ENCODE measurements at regions not wholly inside any gene's neighbourhood (a gene's known extent, or its start where the extent isn't known, plus 50 kb on each side); places are given as distances from the start of the nearest gene placed in this dataset.

DNA sequence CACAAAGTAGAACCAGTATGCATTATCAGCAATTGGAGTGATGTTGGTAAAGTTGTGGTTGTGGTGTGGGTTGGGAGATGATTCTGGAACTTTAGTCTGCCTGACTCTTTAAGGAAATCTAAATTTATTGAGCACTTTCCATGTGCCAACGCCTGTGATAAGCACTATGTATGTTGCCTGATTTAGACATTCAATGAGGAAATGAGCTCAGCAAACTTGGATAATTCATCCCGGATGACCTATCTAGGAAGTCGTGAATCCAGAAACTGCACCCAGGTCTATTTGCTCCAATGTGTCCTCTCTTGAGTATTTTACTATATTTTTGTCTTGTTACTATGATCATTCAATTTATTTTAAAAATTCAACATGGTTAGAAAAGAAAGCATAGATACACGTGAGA lies 400.8 kb upstream of the MMADHC start:
- no peak for DNase-seq

DNA sequence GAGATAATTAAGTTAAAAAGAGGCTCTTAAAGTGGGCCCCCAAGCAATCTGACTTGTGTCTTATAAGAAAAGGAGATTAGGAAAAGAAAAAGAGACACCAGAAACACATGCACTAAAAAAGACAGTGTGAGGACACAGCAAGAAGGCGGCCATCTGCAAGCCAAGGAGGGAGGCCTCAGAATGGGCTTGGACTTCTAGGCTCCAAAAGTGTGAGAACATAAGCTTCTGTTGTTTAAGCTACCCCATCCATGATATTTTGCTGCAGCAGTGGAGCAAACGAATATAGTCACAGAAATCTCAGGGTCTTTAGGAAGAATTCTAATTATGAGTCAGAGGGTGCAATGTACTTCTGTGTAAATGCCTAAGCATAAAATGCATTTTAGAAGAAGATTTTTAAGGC lies 399.3 kb upstream of the MMADHC start:
- no peak for DNase-seq

DNA sequence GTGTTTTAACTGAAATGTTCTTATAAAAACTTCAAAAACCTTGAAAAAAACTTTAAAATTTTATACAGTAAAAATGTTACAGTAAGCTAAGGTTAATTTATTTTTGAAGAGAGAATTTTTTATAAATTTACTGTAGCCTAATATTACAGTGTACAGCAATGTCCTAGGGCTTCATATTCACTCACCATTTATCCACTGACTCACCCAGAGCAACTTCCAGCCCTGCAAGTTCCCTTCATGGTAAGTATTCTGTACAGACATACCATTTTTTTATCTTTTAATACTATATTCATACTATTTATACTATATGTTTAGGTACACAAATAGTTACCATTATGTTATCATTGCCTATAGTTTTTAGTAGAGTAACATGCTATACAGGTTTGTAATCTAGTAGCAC lies 396.7 kb upstream of the MMADHC start:
- no peak for DNase-seq

DNA sequence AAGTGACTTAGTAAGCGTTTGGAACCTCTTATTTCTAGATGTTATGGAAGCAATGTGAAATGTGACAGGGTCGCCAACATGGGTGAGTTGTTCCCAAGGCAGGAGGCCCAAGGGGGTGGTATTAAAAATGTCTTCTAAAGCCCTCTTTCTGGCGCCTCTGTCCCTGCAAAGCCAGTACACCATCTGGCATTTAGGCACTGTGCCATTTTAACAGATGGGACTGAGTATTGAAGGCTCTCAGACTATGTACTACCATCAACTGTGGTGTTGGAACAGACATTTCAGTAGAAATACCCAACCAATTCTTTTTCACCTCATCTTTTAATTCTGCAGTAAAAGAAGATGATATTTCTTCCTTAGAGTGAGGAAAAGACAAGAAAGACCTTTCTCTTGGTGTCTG lies 384.5 kb upstream of the MMADHC start:
- no peak for DNase-seq

DNA sequence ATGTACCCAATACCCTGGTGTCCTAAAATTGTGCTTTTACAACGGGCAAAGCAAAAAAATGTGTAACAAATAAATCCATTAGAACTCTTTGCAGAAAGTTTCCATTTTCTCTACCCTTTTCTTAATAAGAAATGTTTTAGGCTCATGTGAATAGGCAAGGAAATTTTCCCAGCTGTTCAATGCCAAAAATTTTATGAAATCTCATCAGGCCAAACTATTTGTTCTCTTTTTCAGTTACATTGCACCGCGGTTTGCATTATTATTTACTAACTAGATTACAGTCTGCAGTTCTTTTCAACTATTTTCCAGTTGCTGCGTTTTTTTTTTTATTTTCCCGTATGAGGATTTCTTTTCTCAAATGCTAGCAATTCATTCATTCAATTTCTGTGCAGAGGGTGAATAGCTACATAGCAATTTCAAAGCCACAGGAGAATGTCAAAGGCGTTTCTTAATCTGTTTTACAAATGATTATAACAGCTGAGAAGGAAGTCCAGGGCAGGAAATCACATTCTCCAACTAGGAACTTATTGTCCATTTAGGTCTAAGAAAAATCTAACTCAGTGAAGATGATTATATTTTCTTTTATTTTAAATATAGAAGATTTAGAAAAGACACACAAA lies 367.5 kb upstream of the MMADHC start:
- no peak for DNase-seq

DNA sequence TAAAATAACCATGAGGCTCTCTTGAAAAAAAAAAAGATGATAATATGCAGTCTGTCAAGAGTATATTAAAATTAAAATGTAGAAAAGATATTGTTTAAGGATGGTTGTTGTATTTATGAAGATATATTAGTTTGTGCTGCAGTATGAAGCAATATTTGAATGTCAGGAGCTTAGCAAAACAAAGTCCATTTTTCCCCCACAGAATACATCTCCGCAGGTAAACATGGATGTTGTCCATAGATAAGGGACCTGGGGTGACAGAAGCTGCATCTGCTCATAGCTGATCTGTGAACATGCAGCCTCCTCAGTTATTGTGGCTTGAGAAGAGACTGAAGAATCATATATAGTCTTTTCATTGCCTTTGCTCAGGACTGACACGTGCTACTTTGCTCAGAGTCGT lies 366.1 kb upstream of the MMADHC start:
- DNase-seq: peak; percentile 2

DNA sequence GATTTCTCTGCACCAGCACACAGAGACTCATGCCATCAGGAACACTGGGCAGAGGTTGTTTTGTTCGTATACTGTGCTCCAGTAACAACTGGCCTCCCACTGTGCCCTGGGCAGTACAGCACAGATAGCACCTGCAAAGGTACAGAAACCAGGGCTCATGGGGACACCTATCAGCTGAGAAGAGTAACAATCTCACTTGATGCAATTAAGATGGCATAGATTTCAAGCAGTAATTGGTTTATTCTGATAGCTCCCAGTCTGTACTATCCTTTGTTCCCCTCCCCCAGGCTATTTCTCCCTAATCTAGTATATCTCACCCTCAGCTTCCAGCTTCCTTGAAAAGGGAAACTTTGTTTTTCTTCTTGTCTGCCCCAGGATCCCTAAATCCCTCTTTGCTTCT lies 343.9 kb upstream of the MMADHC start:
- no peak for DNase-seq

DNA sequence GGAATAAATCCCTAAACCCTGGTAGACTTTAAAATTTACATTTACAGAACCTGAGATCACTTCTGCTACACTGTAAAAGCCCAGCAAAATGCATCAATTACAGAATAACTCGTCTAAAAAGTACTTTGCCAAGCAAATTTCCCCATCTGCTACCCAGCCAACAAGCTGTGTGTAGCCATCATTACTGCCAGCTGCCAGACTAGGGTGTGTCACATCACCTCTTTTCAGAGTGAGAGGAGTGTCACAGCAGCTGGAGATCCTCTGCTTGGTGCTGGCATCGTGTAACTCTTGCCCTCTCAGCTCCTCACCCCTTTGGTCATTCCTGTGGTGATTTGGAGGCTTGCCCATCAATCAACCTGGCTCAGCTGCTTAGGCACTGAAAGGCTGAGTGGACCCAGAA lies 340.4 kb upstream of the MMADHC start:
- DNase-seq: no peak

DNA sequence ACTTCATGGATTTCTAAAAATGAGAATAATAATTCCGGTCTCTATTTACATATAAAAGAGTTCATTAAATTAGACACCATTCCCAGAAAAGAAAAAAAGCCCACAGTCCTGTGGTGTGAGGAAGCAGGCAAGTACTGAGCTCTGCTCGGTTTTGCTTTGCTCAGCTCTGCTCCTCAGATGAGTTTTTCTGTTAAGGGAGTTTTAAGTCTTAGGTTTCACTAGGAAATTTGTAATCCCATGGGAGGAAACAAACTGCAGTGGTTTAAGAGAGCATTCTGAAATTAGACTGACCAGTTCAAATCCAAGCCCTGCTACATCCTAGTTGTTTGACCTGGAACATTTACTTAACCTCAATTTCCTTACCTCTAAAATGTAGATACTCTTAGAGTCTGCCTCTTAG lies 338.6 kb upstream of the MMADHC start:
- DNase-seq: no peak

DNA sequence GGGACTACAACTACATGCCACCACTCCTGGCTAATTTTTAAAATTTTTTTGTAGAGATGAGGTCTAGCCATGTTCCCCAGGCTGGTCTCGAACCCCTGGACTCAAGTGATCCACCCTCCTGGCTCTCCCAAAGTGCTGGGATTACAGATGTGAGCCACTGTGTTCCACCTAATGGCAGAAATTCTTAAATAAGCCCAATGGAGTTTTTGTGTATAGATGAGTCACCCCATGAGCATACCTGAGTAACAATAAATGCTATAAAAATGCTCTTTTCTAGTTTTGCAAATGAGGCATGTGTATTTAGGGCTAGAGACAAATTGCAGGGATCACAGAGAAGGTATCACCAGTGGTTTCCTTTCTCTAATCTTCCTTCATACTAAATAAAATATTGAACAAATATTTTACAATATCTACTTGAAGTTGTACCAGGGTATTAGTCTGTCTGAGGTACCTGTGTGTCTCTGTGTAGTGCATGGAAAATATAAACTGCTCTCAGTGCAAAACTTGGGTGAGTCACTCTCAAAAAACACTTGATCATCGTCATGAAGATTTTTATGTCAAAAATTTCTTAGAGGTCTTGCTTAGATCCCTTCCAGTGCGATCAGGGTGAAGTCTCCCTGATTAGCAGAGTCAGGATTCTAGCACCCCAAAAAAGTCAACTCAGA lies 337.1 kb upstream of the MMADHC start:
- DNase-seq: no peak

DNA sequence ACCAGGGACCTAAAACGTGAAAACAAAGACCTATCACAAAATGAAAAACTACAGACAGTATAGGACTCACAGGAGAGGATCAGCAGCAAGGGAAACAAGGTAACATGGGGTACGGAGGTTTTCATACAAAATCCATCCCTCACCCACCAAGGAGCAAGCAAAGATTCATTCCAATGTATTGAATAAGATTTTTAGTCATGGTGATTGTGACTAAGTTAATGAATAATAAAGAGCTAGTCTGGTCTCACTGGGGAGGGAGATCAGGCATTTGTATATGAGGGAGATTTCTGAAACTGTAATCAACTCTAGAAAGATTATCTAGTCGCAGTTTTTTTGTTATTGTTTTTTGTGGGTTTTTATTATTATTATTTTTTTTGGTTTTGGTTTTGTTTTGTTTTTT lies 336.5 kb upstream of the MMADHC start:
- DNase-seq: no peak

DNA sequence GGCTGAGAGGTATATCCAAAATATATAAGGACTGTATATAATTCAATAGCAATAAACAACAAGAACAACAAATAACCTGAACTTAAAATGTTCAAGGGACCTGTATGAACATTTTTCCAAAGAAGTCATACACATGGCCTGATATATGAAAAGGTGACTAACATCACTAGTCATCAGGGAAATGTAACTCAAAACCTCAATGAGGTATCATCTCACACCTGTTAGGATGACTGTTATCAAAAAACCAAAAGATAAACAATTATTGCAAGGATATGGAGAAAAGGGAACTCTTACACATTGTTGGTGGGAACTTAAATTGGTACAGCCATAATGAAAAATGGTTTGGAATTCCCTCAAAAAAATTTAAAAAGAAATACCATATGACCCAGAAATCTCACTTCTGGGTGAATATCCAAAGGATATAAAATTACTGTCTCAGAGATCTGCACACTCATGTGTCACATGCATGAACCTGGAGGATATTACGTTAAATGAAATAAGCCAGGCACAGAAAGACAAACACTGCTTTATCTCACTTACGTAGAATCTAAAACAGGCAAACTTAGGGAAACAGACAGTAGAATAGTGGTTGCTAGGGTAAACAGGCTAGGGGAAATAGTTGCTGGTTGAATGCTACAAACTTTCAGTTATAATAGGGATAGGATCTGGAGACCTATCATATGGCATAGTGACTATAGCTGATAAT lies 334.5 kb upstream of the MMADHC start:
- no peak for DNase-seq

DNA sequence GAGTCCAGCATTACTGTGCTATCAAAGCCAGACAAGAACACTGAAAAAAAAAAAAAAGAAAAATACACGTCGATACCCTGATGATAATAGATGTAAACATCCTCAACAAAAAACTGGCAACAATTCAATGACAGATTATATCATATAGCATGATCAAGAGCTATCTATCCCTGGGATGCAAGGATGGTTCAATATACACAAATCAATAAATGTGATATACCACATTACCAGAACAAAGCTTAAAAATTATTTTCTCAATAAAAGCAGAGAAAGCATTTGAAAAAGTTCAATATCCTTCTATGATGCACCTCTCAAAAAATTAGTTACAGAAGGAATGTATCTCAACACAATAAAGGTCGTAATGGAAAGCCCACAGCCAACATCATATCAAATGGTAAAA lies 332.8 kb upstream of the MMADHC start:
- no peak for DNase-seq

DNA sequence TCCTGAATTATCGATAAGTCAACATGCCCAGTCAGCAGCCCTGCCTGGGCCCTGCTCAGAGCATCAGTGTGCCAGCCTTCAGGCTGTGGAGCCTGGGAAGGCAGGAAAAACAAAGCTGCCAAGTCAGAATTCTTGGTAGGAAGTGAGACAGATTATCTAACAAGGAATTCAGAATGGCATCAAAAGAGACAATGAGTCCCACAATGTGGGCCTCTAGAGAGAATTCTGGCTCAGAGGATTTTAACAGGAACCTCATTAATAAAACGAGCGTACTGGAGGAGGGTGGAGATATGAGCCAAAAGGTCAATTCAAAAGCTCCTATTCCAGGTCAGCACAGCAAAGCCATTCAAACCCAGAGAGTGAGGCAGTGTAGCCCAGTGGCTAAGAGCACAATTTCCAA lies 327.6 kb upstream of the MMADHC start:
- no peak for DNase-seq

DNA sequence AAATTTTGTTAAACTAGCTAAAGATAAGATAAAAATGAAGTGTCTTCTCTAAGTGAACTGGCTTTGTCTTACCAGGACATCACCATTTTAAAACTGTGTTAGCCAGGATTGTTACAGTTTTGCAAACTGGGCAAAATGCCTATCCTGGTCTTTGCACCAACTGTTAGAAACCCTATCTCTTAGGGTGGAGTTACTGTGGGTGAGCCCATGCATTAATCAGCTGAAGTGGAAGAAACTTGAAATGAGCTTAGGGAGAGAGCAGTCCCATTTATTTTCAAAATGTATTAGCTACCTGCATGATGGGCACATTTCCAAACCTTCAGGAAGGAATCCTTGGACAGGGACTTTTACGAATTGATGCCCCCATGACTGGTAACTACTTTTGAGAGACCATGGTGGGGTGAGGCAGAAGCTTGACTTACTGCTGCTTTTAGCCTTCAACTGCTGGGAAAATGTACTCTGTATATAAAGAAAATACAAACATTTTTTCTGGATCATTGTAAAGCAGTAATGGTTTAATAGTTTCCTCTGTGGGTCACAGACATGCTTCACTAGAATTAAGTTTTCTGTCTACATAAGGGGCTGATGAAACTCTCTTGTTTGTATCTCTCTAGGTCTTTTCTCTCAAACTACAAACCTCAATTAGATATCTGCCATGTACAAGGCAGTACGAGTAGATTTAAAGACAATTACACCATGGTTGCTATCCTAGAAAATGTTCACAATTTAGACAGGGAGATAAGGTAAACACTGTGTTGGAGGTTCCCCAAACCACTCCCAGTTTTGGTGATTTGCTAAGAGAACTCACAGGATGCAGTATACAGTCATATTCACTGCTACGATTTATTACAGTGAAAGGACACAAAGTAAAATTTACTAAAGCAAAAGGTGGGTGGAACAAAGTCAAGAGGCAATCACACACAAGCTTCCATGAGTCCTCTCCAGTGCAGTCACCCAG lies 321.4 kb upstream of the MMADHC start:
- DNase-seq: peak; percentile 88

DNA sequence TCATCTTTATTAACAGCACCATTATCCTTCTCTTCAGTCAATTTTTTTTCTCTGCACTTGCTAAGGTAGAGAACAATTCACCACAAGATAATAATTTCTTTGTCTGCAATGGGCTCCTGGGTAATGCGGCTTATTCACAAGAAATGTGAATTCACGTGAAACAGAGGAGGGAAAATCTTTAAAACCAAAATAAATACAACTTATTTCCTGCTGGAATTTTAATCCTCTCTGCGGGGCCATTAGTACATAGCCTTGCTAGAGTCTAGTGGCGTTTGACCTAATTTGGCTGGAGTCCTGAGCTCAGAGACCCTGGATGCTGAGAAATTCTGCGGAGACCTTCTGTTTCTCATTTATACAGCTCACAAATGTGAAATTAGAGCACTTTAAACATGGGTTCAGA lies 319.3 kb upstream of the MMADHC start:
- no peak for DNase-seq

DNA sequence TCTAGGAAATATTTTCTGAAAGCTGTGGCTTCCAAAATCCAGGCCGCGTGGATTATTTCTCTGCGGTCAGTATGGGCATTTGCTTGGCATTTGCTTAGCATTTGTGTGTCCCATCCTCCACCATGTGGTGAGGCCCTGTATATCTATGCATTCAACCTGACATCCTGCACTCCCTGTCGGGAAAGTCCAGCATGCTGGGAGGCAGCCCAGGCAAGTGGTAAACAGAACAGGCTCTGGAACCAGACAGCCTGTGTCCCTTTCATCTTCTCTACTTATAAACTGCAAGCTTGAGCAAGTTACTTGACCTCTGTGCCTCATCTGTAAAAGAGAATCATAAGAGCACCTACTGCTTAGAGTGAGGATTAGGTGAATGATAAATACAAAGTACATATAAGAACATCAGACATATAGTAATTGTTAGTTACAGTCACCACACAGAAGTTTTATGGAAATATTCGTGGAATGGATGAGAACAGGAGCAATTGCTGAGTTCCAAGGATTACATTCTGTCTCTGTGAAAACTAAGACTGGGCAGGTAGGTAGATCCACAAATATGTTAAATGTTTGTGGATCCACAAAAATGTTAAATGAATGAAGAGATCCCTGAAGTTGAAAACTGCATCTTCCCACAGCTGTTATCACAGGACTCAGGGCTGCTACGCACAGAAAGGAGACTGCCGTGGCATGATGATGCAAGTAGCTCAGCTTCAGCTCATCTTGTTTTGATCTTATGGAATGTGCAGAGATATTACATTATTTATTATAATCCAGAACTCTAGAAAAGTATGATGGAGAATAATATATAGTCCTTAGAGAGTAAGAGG lies 317.0 kb upstream of the MMADHC start:
- no peak for DNase-seq

DNA sequence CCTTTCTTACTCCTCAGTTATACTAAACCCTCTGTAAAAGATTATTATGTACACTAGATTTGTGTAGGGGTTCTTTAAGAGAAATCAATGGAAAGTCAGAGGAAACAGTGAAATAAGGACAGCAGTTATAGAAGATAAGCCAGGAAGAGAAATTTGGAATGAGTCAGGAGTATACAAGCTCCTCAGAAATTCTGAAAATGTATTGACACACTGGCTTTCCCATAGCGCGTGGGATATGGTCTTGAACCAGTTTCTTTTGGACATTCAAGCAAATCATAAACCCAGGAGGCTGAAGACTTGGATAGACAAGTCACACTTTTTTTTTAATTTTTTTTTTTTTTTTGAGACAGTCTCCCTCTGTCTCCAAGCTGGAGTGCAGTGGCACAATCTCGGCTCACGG lies 316.1 kb upstream of the MMADHC start:
- no peak for DNase-seq

DNA sequence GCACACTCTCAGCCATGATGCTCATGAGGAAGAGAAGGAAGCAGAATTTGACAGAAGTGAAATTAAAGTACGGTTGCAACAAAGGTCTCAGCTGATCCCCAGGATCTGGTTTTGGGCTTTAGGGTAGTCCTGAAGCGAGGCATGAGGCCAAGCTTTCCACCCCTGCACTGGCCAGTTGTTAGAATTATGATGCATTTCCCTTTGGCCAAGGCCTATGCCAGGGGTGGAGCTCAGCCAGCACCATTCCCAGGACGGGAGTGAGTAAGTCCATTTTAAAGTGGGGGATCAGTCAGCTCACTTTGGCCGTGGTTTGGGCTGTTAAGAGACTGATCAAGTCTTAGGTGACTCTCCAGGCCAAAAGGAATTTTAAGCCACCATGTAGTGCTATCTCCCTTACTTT lies 314.5 kb upstream of the MMADHC start:
- no peak for DNase-seq

DNA sequence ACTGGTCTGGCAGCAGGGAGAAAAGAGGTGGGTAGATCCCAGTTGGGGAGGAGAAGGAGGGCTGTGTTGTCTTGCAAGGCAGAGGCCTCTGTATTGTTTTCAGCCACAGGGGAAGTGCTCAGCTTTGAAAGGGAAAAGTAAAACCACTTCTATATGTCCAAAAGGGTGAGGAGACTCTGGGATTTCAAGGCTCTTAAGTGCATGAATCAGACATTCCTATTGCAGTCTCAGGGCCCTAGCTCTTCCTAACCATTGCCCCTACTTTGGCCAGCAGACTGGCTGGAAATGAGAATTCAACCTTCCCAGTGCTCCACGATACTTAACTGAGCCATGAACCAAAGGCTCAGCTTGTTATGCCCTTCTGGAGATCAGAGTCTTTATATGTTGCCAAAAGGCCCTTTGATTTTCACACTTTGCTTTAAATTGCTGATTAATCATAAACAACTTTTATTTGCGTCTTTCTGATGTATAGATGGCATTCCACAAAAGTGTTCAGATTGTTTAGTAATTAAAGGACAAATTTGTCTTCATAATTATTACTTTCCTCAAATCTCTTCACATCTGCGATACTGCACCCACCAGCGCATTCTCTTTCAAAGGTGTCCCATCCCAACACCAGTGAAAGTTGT lies 313.8 kb upstream of the MMADHC start:
- no peak for DNase-seq

DNA sequence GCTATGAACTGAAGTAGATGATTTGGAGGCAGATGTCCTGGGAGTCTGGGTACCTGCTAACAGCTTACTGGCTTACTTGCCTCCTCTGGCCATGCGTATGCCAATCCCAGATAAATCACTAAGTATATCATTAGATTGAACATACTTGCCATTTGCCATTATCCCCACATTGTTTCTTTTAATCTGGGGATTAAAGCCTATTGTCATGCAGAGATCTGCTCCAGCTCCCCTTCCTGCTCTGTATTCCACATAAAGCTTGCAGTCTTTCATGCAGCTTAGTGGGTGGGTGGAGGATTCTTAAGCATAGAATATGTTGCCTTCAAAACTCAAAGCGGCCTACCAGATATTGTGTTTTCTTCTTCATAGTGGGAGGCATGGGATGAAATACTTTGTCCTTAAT lies 311.8 kb upstream of the MMADHC start:
- DNase-seq: no peak

DNA sequence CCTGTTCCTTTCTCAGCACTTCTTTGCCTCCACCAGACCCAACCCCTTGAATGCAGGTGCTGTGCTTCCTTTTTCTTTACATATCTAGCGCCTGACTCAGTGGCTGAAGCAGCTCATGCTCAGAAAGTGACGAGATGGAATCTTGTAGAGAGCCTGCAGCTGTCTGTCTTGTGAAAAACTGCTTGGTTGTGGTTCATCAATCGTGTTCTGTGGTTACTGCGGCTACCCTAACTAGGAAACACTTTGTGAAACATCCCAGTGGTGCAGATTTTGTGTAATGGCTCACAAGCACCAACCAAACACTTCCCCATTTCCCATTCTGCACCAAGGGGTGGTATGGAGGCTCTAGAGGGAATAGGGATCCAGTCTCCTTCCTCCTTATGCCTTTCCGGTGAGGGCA lies 307.2 kb upstream of the MMADHC start:
- DNase-seq: no peak

All from hematopoietic multipotent progenitor cell treated with erythropoietin and hydrocortisone succinate and interleukin-3 and kit ligand, for 8 days (in vitro differentiated cells).